Suprapubic skin (tissue), 4 donors: ENCODE measurements at regions not wholly inside any gene's neighbourhood (a gene's known extent, or its start where the extent isn't known, plus 50 kb on each side); places are given as distances from the start of the nearest gene placed in this dataset.

Source experiments
- POLR2A ChIP-seq, 2 donors: fragments of 450-650 bp; IDR thresholded peaks; one replicate each; pipeline ENCODE4 v1.6.1; 2017; ENCODE audit warnings: antibody characterized with exemption in 2 of 2, mild to moderate bottlenecking in 2 of 2, moderate library complexity in 2 of 2
- POLR2AphosphoS5 ChIP-seq, 3 donors: sonication (generic); formaldehyde crosslinking; IDR thresholded peaks; one replicate each; pipeline ENCODE4 v1.6.1; 2017; ENCODE audit warnings: antibody characterized with exemption in 3 of 3
- TF ChIP-seq, protein P1 (sequence below), 2 donors: fragments of 200-600 bp in 1 of 2; fragments of 450-650 bp in 1 of 2; sonication (generic) in 1 of 2; IDR thresholded peaks; one replicate each; pipeline ENCODE4 v1.5.1; 2016 to 2019; ENCODE audit warnings: antibody characterized with exemption in 2 of 2, mild to moderate bottlenecking in 1 of 2, moderate library complexity in 1 of 2

DNA sequence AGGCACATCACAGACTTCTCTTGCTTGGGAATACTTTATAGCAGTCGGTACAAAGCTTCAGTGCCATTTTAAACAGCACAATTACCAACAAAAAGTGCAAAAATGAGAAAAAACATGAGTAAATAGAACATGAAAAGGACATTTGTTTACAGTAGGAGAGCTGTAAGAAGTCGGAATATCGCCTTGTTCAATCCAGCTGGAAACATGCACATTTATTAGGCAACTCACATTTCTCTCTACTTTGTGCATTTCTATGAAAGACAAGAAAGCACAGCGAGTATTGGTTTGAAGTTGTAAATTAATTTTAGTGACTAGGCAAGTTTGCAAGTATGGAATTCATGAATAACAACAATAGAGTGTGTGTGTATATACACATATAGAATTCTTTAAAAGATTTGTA lies 484.7 kb downstream of the DACH1 start:
- TF ChIP-seq, protein P1, sequence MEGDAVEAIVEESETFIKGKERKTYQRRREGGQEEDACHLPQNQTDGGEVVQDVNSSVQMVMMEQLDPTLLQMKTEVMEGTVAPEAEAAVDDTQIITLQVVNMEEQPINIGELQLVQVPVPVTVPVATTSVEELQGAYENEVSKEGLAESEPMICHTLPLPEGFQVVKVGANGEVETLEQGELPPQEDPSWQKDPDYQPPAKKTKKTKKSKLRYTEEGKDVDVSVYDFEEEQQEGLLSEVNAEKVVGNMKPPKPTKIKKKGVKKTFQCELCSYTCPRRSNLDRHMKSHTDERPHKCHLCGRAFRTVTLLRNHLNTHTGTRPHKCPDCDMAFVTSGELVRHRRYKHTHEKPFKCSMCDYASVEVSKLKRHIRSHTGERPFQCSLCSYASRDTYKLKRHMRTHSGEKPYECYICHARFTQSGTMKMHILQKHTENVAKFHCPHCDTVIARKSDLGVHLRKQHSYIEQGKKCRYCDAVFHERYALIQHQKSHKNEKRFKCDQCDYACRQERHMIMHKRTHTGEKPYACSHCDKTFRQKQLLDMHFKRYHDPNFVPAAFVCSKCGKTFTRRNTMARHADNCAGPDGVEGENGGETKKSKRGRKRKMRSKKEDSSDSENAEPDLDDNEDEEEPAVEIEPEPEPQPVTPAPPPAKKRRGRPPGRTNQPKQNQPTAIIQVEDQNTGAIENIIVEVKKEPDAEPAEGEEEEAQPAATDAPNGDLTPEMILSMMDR (IDR thresholded peaks at IDR 0.05), result no peak
- TF ChIP-seq POLR2AphosphoS5 (IDR thresholded peaks at IDR 0.05), result no peak
- no peak for TF ChIP-seq POLR2A (IDR thresholded peaks at IDR 0.05)
